ENCODE measurements at regions not wholly inside any gene's neighbourhood (a gene's known extent, or its start where the extent isn't known, plus 50 kb on each side); places are given as distances from the start of the nearest gene placed in this dataset.

- no peaks in the 10 kb centered on the region for H4K20me1 ChIP-seq (replicated peaks; ENCODE audit: insufficient read depth)
- Mint-ChIP-seq H3K27ac (no peak overlapping the region), H3K9me3 (no peaks in the 10 kb centered on the region; the same call in 2 of the 3 replicates), H3K27me3 (ENCODE audit: insufficient read depth, low read depth, poor library complexity) (no peaks in the 10 kb centered on the region), H3K4me1 (peaks cover 10% of the 10 kb centered on the region; the same call in 2 of the 3 replicates), H3K4me3 (no peak overlapping the region), H3K36me3 (ENCODE audit: low read depth) (no peaks in the 10 kb centered on the region)
- no peaks in the 10 kb centered on the region for H3K36me3 ChIP-seq (ENCODE audit: insufficient read depth)
- ATAC-seq (no peak), DNase-seq (ENCODE audit: low spot score) (no peak)
- peaks cover 7% of the 10 kb centered on the region; the same call in 1 of the 2 replicates for H3K4me1 ChIP-seq (ENCODE audit: insufficient read depth)
- TF ChIP-seq CTCF (conservative IDR thresholded peaks at IDR 0.05; ENCODE audit: low read depth in 2 of 2) (no peak), JUNB (IDR thresholded peaks at IDR 0.05; ENCODE audit: unreplicated experiment) (no peak), ZNF462 (CRISPR knock-in tag; IDR thresholded peaks at IDR 0.05) (no peak), CREB1 (CRISPR knock-in tag; IDR thresholded peaks at IDR 0.05; ENCODE audit: low read depth) (no peak), EZH2phosphoT487 (IDR thresholded peaks at IDR 0.05; ENCODE audit: unreplicated experiment) (no peak), ETS1 (IDR thresholded peaks at IDR 0.05) (no peak), REST (IDR thresholded peaks at IDR 0.05; ENCODE audit: unreplicated experiment) (no peak), ZNF331 (CRISPR knock-in tag; IDR thresholded peaks at IDR 0.05; ENCODE audit: low read depth) (no peak), EZH2 (IDR thresholded peaks at IDR 0.05; ENCODE audit: low read depth, unreplicated experiment) (no peak), ZNF114 (CRISPR knock-in tag; IDR thresholded peaks at IDR 0.05) (no peak), POLR2AphosphoS5 (IDR thresholded peaks at IDR 0.05; ENCODE audit: low read depth) (no peak), NANOG (IDR thresholded peaks at IDR 0.05; ENCODE audit: borderline replicate concordance) (no peak), STAT1 (IDR thresholded peaks at IDR 0.05; ENCODE audit: unreplicated experiment) (no peak)
- no peak overlapping the region for H3K27ac ChIP-seq (ENCODE audit: low read depth)
- H3K27me3 ChIP-seq (ENCODE audit: insufficient read depth): no peaks in the 10 kb centered on the region
- no peaks in the 10 kb centered on the region for H3F3A ChIP-seq (replicated peaks; ENCODE audit: low read depth)
- no peak overlapping the region for H3K4me3 ChIP-seq
- peaks cover 5% of the 10 kb centered on the region; the same call in 1 of the 2 replicates for H3K9me2 ChIP-seq (ENCODE audit: insufficient read depth)
- H3K79me2 ChIP-seq (replicated peaks; ENCODE audit: insufficient read depth): no peaks in the 10 kb centered on the region
- no peak overlapping the region for H2AFZ ChIP-seq
- H3K4me2 ChIP-seq: no peak overlapping the region
Measured at GRCh38 chr13:42373048-42373812, 101.3 kb downstream of the AKAP11 start.
